ENCODE measurements at regions not wholly inside any gene's neighbourhood (a gene's known extent, or its start where the extent isn't known, plus 50 kb on each side); places are given as distances from the start of the nearest gene placed in this dataset.
"Not testable (repeated sequence)": the region's sequence is repeated elsewhere in the genome, so short reads cannot be mapped to it uniquely, and the experiment has no call there.

GRCh38 chr14:71441126-71441525 lies 491.1 kb upstream of the RGS6 start:
- no peak for DNase-seq

GRCh38 chr14:71444030-71444822 lies 488.0 kb upstream of the RGS6 start:
- no peak for DNase-seq

- no peak for DNase-seq
Observed at GRCh38 chr14:71448431-71449315, 483.6 kb upstream of the RGS6 start.

- no peak for DNase-seq
Observed at GRCh38 chr14:71449316-71450055, 482.7 kb upstream of the RGS6 start.

GRCh38 chr14:71451501-71451900 lies 480.7 kb upstream of the RGS6 start:
- no peak for DNase-seq

- DNase-seq, result no peak
Observed at GRCh38 chr14:71452539-71452938, 479.7 kb upstream of the RGS6 start.

GRCh38 chr14:71452987-71453386 lies 479.2 kb upstream of the RGS6 start:
- no peak for DNase-seq

GRCh38 chr14:71454010-71454409 lies 478.2 kb upstream of the RGS6 start:
- no peak for DNase-seq

- no peak for DNase-seq
Observed at GRCh38 chr14:71454513-71455332, 477.5 kb upstream of the RGS6 start.

- DNase-seq, result no peak
Observed at GRCh38 chr14:71460091-71460490, 472.1 kb upstream of the RGS6 start.

GRCh38 chr14:71461617-71462016 lies 470.6 kb upstream of the RGS6 start:
- not testable (repeated sequence) for DNase-seq

GRCh38 chr14:71463807-71464206 lies 468.4 kb upstream of the RGS6 start:
- no peak for DNase-seq

- no peak for DNase-seq
Observed at GRCh38 chr14:71464840-71465239, 467.4 kb upstream of the RGS6 start.

GRCh38 chr14:71465316-71465715 lies 466.9 kb upstream of the RGS6 start:
- no peak for DNase-seq

- DNase-seq, result no peak
Observed at GRCh38 chr14:71466251-71466650, 466.0 kb upstream of the RGS6 start.

GRCh38 chr14:71466946-71467345 lies 465.3 kb upstream of the RGS6 start:
- DNase-seq, result no peak

- no peak for DNase-seq
Observed at GRCh38 chr14:71467361-71467811, 464.8 kb upstream of the RGS6 start.

GRCh38 chr14:71468701-71469100 lies 463.5 kb upstream of the RGS6 start:
- DNase-seq, result no peak

GRCh38 chr14:71469643-71470335 lies 462.4 kb upstream of the RGS6 start:
- no peak for DNase-seq

GRCh38 chr14:71471634-71472355 lies 460.4 kb upstream of the RGS6 start:
- no peak for DNase-seq
